8988T (cell line): ENCODE measurements at regions not wholly inside any gene's neighbourhood (a gene's known extent, or its start where the extent isn't known, plus 50 kb on each side); places are given as distances from the start of the nearest gene placed in this dataset.

Experiments
- DNase-seq: peaks from one replicate; pipeline ENCODE4 v3.0.0; 2011

- DNase-seq, result no peak
These were observed 56.3 kb upstream of the S1PR3 start for GRCh38 chr9:88934876-88935535.

- DNase-seq, result no peak
These were observed 55.1 kb upstream of the S1PR3 start for GRCh38 chr9:88936132-88936531.

GRCh38 chr9:88936668-88937067 lies 54.6 kb upstream of the S1PR3 start:
- DNase-seq, result no peak

- DNase-seq, result no peak
These were observed 54.0 kb upstream of the S1PR3 start for GRCh38 chr9:88937248-88937647.

- no peak for DNase-seq
These were observed 53.1 kb upstream of the S1PR3 start for GRCh38 chr9:88938189-88938588.
